HG03108 (cell line): ENCODE measurements at regions not wholly inside any gene's neighbourhood (a gene's known extent, or its start where the extent isn't known, plus 50 kb on each side); places are given as distances from the start of the nearest gene placed in this dataset.

Experiments used
- ATAC-seq: cut with Tn5 transposase; IDR thresholded peaks from one replicate; pipeline ENCODE4 v1.9.1; 2021; ENCODE audit warnings: moderate library complexity; ENCODE audit not compliant: unreplicated experiment

GRCh38 chr15:61743345-61743909 lies 316.8 kb downstream of the VPS13C start:
- ATAC-seq, result no peak

- no peak for ATAC-seq
These were observed 317.7 kb downstream of the VPS13C start for GRCh38 chr15:61742591-61742990.

GRCh38 chr15:61736790-61737189 lies 323.5 kb downstream of the VPS13C start:
- ATAC-seq, result no peak

DNA sequence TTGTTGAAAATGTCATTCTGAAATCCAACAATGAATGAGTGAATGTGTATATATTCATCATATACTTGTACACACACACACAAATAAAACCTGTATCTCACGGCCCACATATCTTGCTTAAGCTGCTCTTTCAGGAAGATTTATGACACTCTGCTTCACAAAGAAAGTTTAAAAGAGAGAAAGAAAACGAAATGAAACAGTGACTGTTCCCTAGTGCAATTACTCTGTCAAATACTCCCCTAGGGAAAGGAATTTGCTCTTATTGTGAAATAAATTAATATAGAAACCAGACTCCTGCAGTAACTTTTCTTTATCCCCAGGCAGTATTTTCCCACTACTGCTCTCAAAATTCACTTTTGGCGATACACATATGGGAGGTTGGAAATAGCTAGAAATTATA lies 329.1 kb downstream of the VPS13C start:
- no peak for ATAC-seq

DNA sequence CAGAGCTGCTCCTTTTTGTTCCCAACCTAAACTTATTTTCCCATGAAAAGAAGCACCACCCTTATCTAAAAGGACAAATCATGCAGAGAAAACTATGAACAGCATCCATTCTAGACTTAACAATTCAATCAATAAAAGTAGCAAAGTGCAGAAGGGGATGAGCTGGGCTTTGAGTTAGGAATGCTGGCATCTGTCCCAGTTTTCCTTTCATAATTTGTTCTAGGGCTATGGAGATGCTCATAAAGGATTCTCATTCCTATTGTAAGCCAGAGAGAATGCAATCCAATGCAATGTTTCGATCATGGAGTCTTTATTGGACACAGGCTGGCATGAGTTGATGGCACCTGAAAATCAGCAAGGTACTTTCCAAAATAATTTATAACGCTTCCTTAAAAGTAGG lies 330.6 kb downstream of the VPS13C start:
- ATAC-seq, result no peak

GRCh38 chr15:61726166-61726565 lies 334.1 kb downstream of the VPS13C start:
- no peak for ATAC-seq

- ATAC-seq, result no peak
These were observed 335.0 kb downstream of the VPS13C start for GRCh38 chr15:61725251-61725650.

DNA sequence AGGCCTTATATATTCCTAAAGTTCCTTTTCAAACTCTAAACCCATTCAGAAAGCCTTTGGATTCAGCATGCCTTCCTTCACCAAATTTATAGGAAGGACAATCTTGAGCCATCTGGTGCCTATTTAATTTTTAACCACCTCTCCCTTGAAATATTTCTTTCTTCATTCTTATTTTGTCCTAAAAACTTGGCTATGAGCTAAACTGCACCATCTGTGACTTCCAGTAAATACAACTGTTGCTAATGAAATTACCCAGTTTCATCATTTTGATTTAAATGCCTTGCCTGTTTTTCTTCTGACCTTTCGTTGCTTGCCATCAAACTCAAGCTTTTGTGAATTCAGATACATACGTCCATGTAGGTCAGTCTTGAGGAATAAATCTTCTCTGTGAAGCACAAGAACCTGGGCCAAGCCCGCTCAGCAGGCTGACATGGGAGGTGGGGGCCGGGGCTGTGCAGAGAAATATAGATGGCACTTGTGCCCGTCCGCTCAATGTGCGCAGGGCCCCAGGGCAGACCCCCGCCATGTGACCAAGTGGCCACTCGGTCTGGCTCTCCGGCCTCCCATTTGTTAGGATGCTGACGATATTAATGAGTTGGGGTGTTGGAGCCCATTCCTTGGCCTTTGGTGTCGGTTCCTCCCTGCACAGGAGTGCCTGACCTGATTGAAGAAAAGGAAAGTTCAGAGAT lies 335.9 kb downstream of the VPS13C start:
- no peak for ATAC-seq

DNA sequence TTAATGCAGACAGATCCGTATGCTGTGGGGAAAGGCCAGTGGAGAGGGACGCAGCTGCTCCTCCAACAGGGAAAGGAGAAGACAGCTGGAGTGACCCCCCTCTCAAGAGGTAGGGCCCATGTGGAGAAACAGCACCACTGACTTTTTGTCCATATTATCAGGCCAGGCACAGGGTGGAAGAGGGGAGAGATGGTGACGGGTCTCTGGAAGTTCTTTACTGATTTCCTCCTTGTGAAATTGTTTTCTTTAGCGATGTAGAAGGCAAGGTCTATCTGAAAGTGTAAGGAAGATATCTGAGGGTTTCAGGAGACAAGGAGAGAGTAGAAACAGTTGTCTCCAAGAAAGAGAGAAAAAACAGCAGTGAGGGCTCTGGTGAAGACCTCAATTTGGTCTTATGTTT lies 338.8 kb downstream of the VPS13C start:
- no peak for ATAC-seq

- no peak for ATAC-seq
These were observed 340.0 kb downstream of the VPS13C start for GRCh38 chr15:61720197-61720704.

GRCh38 chr15:61715082-61715481 lies 345.2 kb downstream of the VPS13C start:
- no peak for ATAC-seq

GRCh38 chr15:61712129-61712759 lies 348.0 kb downstream of the VPS13C start:
- ATAC-seq, result no peak

- no peak for ATAC-seq
These were observed 357.8 kb downstream of the VPS13C start for GRCh38 chr15:61702224-61703020.

- ATAC-seq, result no peak
These were observed 358.8 kb downstream of the VPS13C start for GRCh38 chr15:61701455-61701854.

DNA sequence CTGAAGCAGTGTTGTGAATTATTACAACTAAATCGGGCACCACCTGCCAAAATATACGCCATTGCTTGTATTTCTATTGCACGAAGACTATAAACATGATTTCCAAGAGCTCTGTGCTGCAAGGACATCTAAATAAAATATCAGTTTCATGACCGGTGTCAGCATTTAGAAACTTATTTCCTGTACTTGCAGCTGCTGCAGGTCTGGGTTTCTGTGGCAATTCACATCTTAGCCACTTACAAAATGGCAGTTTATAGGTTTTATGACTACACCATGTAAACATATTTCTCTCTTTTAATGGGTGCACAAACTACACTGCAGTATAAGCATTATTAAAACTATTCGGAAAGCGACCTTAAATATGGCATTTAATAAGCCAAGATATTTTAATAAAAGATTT lies 359.4 kb downstream of the VPS13C start:
- no peak for ATAC-seq

DNA sequence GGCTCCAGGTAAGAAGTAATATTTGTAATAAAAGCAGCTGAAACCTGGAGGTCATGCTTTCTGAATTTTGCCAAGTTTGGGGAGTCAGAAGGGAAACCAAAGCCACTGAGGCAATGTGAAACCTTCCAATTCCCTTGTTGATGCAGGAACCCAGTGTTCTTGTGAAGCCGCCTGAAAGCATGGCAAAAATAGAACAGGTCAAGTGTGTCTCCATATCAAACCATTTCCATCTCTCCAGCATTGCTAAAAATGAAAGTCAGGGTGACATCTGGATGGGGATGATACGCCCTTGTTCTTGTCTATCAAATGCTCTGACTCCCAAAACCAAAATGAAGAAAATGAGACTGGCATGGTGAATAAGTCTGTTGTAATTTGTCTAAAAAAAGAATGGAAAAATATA lies 362.5 kb downstream of the VPS13C start:
- ATAC-seq, result no peak

- no peak for ATAC-seq
These were observed 371.2 kb downstream of the VPS13C start for GRCh38 chr15:61689067-61689466.

DNA sequence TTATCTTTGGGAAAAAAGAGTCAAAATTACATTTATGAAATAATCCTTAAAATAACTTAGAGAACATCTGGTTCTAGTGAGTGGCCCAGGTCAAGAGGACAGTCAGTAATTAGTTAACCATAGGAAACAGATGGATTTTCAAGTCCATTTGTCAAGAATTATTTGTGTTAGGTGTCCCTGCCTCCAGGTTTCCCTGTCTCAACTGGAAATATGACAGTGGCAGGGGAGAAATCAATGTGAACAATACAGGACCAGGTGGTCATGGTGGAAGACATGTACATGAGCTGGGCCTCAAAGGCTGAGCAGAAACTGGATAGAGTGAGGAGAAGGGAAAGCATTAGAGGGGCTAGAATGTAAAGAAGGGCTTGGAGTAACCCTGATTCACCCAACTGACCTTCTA lies 372.6 kb downstream of the VPS13C start:
- ATAC-seq, result no peak

GRCh38 chr15:61687124-61687523 lies 373.1 kb downstream of the VPS13C start:
- no peak for ATAC-seq

GRCh38 chr15:61685971-61686370 lies 374.3 kb downstream of the VPS13C start:
- ATAC-seq, result no peak

- ATAC-seq, result no peak
These were observed 374.7 kb downstream of the VPS13C start for GRCh38 chr15:61685534-61685933.
